GM18907 (cell line): ENCODE measurements at regions not wholly inside any gene's neighbourhood (a gene's known extent, or its start where the extent isn't known, plus 50 kb on each side); places are given as distances from the start of the nearest gene placed in this dataset.
"Not testable (repeated sequence)": the region's sequence is repeated elsewhere in the genome, so short reads cannot be mapped to it uniquely, and the experiment has no call there.

Source experiments
- ATAC-seq: cut with Tn5 transposase; IDR thresholded peaks from one replicate; pipeline ENCODE4 v1.9.1; 2021; ENCODE audit warnings: mild to moderate bottlenecking, moderate library complexity; ENCODE audit not compliant: unreplicated experiment

- ATAC-seq, result no peak
These were observed 186.1 kb downstream of the KTN1 start for GRCh38 chr14:55766071-55766470.

- ATAC-seq, result no peak
These were observed 187.3 kb downstream of the KTN1 start for GRCh38 chr14:55767286-55767685.

- no peak for ATAC-seq
These were observed 189.9 kb downstream of the KTN1 start for GRCh38 chr14:55769877-55770276.

GRCh38 chr14:55771242-55771981 is 191.4 kb downstream of the KTN1 start:
- no peak for ATAC-seq

GRCh38 chr14:55772486-55772885 is 192.5 kb downstream of the KTN1 start:
- ATAC-seq, result no peak

- ATAC-seq, result no peak
These were observed 193.3 kb downstream of the KTN1 start for GRCh38 chr14:55773312-55773711.

GRCh38 chr14:55773984-55774545 is 194.1 kb downstream of the KTN1 start:
- ATAC-seq, result no peak

- no peak for ATAC-seq
These were observed 197.9 kb downstream of the KTN1 start for GRCh38 chr14:55777877-55778276.

- no peak for ATAC-seq
These were observed 200.3 kb downstream of the KTN1 start for GRCh38 chr14:55780156-55780946.

GRCh38 chr14:55781046-55781445 is 201.0 kb downstream of the KTN1 start:
- ATAC-seq, result no peak

GRCh38 chr14:55782166-55782565 is 202.2 kb downstream of the KTN1 start:
- no peak for ATAC-seq

GRCh38 chr14:55789406-55789805 is 209.4 kb downstream of the KTN1 start:
- no peak for ATAC-seq

- no peak for ATAC-seq
These were observed 214.9 kb downstream of the KTN1 start for GRCh38 chr14:55794655-55795595.

- not testable (repeated sequence) for ATAC-seq
These were observed 216.5 kb downstream of the KTN1 start for GRCh38 chr14:55796513-55796912.

GRCh38 chr14:55798406-55798805 is 218.4 kb downstream of the KTN1 start:
- ATAC-seq, result no peak

GRCh38 chr14:55799508-55800095 is 219.6 kb downstream of the KTN1 start:
- no peak for ATAC-seq

- no peak for ATAC-seq
These were observed 220.3 kb downstream of the KTN1 start for GRCh38 chr14:55800156-55800785.

- ATAC-seq, result no peak
These were observed 221.1 kb downstream of the KTN1 start for GRCh38 chr14:55801121-55801520.

GRCh38 chr14:55802986-55803872 is 223.2 kb downstream of the KTN1 start:
- no peak for ATAC-seq
